ENCODE measurements at regions not wholly inside any gene's neighbourhood (a gene's known extent, or its start where the extent isn't known, plus 50 kb on each side); places are given as distances from the start of the nearest gene placed in this dataset.
"Not testable (repeated sequence)": the region's sequence is repeated elsewhere in the genome, so short reads cannot be mapped to it uniquely, and the experiment has no call there.

- no peak for DNase-seq
These were observed 70.6 kb downstream of the RSL24D1 start for GRCh38 chr15:55126111-55126510.

DNA sequence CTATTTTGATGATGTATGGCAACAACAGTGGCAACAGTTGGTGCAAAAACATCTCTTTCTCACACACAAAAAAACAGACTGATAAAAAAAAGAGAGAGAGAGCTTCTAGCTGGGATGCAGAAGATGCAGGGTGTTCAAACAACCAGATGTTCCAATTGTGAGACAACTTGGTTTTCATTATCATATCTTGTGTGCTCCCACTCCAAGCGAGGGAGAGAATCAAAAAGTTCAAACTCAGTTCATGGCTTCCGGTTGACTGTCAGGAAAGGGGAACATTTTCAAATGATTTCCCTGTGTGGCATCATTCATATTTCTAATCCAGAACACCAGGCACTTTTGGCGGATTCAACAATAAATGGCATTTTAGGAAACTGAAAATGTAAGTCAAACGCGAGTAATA is 72.1 kb downstream of the RSL24D1 start:
- no peak for DNase-seq

DNA sequence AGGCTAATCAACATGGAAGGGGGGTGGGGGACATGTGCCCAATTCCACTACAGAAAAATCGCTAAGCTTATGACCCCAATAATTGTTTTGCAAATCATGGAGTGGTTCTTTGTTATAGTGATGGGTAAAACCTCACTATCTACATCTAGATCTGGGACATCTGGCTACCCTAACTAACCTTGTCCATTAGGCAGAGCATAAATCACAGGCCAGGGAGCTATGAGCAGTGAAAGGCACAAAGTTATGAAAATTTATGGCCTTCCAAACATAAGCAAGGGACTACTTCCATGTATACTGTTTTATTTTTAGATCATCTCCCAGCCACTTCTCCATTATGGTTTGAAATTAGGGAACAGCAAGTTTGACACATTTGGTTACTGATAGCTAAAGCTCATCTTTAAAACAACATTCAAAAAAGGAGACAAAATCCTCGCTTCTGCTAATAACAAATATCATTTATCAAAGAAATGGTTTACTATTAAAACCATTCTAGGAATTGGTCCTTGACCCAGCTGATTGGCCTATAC is 78.3 kb downstream of the RSL24D1 start:
- DNase-seq: no peak

GRCh38 chr15:55116636-55117035 is 80.1 kb downstream of the RSL24D1 start:
- DNase-seq: no peak

- DNase-seq: no peak
These were observed 83.0 kb downstream of the RSL24D1 start for GRCh38 chr15:55113736-55114135.

GRCh38 chr15:55112706-55113105 is 84.0 kb downstream of the RSL24D1 start:
- no peak for DNase-seq

GRCh38 chr15:55110446-55110845 is 86.3 kb downstream of the RSL24D1 start:
- DNase-seq: peak; percentile 53

DNA sequence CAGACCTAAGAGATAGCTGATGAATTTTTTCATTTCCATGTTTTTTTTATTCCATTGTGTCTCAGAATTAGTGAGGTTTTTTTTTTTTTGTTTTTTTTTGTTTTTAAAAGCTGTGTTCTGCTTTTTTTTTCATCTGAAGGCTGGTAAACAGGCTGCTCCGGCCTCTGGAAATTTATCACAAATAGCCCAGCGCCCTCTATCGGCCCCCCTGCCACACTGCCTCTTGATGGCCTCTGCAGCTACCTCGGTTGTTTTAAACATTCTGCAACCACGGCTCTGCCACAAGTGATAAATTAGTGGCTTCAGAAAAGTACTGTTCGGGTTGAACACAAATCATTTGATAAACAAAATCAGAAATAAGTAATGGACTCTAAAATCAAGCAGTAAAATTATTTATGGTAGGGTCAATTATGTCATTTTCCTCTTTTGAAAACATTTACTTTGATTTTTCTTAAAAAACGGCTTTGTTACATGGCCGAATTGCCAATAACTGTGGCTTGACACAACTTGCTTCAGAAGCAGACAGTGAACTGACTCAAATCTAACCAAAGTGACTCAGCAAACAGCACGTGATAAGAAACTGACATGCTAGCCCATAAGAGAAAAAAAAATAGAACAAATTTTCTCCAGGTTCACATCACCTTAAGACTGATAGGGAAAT is 87.8 kb downstream of the RSL24D1 start:
- peak; percentile 76 for DNase-seq

- DNase-seq: no peak
These were observed 88.3 kb downstream of the RSL24D1 start for GRCh38 chr15:55108448-55108847.

- no peak for DNase-seq
These were observed 90.6 kb downstream of the RSL24D1 start for GRCh38 chr15:55106155-55106554.

DNA sequence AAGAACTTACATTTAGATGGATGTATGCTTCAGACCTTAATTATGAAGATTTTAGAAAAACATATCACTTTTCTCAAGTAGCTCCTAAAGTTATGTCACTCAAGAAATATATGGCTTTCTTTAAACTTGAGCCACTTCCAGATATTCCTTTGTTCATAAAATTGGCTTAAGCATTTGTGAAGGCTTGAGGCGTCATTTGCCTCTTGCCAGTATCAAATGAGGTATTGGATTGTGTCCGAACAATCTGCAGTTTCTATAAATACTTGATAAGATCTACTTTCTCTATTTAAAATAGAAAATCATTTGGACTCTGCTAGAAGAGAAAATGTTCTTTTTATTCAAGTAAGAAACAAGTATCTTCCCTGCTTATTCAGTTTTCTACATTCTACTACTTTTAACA is 102.6 kb downstream of the RSL24D1 start:
- DNase-seq: no peak

DNA sequence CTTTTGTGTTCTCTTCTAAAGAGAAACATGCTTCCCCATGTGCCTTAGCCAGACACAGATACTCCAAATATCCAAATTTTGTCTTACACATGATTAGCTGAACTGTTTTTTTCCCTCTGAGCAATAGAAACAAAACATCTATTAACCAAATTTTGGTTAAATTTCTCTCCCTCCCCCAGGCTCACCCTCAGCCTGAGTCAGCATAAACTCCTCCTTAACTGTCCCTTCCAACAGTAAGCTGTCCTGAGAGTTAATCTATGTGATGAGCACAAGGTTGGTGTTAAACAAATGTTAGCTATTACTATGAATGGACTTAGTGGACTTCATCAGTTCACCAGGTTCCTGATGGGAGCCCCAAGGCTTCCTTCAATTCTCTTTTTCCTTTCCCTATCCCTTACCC is 108.5 kb downstream of the RSL24D1 start:
- DNase-seq: no peak

- DNase-seq: no peak
These were observed 112.1 kb downstream of the RSL24D1 start for GRCh38 chr15:55084673-55085072.

DNA sequence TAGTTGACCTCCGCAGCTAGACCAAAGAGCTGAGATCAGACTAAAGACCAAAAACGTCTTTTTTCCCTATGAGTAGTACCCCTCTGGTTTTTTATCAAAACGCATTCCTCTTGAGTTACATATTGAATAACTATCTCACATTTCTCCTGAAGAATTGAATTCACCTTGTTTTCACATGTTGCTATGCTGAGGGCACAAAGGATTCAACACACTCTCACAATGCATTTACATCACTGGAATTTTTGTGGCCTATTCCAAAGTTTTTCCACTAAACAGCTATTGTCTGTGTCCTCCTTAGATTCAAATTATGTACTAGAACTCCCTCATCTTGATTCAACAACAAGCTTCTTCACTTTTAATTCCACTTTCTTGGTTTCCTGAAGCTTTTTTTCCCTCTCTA is 112.5 kb downstream of the RSL24D1 start:
- no peak for DNase-seq

DNA sequence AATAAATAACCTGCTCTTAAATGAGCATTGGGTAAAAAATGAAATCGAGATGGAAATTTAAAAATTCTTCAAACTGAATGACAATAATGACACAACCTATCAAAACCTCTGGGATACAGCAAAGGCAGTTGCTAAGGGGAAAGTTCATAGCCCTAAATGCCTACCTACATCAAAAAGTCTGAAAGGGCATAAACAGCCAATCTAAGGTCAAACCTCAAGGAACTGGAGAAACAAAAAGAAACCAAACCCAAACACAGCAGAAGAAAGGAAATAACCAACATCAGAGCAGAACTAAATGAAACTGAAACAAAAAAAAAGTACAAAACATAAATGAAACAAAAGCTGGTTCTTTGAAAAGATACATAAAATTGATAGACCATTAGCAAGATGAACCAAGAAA is 119.7 kb downstream of the RSL24D1 start:
- not testable (repeated sequence) for DNase-seq

GRCh38 chr15:55074431-55074830 is 122.3 kb downstream of the RSL24D1 start:
- no peak for DNase-seq

DNA sequence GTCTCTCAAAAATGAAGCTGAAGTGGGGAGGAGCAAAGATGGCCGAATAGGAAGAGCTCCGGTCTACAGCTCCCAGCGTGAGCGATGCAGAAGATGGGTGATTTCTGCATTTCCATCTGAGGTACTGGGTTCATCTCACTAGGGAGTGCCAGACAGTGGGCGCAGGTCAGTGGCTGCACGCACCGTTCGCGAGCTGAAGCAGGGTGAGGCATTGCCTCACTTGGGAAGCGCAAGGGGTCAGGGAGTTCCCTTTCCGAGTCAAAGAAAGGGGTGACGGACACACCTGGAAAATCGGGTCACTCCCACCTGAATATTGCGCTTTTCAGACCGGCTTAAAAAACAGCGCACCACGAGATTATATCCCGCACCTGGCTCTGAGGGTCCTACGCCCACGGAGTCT is 132.8 kb downstream of the RSL24D1 start:
- DNase-seq: not testable (repeated sequence)

DNA sequence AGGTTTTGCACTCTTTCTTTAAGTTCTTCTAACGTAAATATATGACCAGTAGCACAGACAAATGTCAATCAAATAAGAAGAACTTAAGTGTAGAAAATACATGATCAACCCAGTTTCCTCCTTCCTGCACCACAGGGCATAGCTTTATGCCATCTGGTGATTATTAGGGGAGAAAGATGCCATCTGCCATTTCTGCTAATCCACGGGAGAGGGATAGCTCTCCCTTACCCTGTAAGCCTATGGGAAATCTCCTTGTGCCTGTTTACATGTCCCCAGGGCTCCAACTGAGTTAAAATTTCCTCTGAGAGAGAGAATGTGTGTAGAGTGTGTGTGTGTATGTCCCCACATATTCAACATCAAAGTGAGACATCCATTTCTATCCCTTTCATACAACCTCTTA is 135.9 kb downstream of the RSL24D1 start:
- no peak for DNase-seq

GRCh38 chr15:55056500-55056899 is 140.2 kb downstream of the RSL24D1 start:
- no peak for DNase-seq

GRCh38 chr15:55044162-55044561 is 152.6 kb downstream of the RSL24D1 start:
- DNase-seq: no peak

DNA sequence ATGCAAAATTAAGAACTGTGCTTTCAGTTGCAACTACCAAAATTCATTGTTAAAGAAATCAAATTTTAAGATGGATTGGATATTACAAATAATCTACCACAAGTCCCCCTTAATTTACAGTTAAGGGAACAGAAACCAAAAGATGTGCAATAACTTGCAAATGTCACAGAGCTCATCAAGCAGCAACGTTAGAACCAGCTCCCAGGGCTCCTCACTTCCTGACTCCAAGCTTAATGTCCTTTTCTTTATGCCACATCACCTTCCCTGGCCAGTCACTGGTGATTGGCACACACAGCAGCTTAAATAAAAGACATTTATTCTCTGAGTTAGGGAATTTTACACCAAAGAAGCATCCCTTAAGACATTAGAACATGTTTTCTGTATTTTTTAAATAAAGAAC is 159.7 kb downstream of the RSL24D1 start:
- no peak for DNase-seq

DNA sequence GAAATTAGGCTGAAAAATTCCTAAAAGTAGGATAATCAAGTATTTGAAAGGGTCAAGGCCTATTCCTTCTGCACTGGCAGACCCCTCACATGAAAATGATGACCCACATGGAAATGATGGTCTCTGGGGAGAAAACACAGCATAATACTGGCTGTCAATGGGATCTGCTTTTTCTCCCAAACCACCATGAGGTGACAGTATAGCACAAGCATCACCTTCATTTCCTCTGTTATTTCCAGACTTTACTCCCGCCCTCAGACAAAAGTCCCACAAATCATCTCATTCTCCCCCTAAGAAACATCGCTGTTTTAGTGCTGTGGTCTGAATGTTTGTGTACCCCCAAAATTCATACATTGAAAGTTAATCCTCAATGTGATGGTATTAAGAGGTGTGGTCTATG is 161.0 kb downstream of the RSL24D1 start:
- DNase-seq: no peak

DNA sequence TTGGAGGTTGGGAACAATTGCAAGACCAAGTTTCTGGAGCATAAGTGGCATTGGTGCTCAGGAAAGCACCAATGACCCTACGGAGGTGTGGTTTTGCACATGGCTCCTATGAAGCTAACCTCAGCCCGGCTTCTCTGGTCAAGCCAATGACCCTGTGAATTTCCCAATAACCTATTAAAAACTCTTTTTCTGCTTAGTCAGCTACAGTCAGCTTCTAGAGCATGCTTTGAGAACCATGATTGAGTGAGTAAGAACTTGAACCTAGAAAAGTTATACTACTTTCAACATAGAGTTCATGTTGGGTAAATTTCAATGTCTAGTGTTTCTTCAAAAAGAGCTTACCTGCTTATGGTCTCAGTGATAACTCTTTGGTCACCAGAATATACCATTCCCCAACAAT is 163.2 kb downstream of the RSL24D1 start:
- no peak for DNase-seq

GRCh38 chr15:55031727-55032126 is 165.0 kb downstream of the RSL24D1 start:
- no peak for DNase-seq

DNA sequence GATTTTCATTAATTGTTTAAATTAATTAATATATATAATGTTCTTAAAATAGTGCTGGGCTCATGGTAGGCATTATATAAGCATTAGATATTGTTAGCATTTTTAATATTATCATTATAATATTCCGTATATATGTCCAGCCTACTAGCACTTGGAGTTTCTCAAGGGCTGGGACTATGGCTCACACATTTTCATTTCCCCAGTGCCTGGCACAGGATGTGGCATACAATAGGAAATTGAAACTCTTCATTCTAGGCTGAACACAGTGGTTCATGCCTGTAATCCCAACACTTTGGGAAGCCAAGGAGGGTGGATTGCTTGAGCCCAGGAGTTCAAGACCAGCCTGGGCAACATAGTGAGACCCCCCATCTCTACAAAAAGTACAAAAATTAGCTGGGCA is 170.4 kb downstream of the RSL24D1 start:
- no peak for DNase-seq
